Spleen (tissue), 11 donors: ENCODE measurements at regions not wholly inside any gene's neighbourhood (a gene's known extent, or its start where the extent isn't known, plus 50 kb on each side); places are given as distances from the start of the nearest gene placed in this dataset.

Source experiments
- DNase-seq: peaks from one replicate; pipeline ENCODE4 v3.0.0-alpha.2; 2020
- H3K27ac ChIP-seq, 8 donors: fragments of 200-600 bp; sonication (generic) in 7 of 8; 1 replicate in 4 of 8; 2 replicates in 4 of 8; pipeline versions ENCODE4 v1.5.0 to v1.8.0; 2016 to 2021; ENCODE audit warnings: inconsistent platforms in 4 of 8, mild to moderate bottlenecking in 4 of 8, moderate library complexity in 1 of 8
- H3K27me3 ChIP-seq, 7 donors: fragments of 200-600 bp; sonication (generic) in 6 of 7; replicated peaks in 1 of 7; 1 replicate in 4 of 7; 2 replicates in 3 of 7; pipeline versions ENCODE4 v1.5.0 to v1.8.0; 2016 to 2021; ENCODE audit warnings: inconsistent platforms in 3 of 7, mild to moderate bottlenecking in 1 of 7
- H3K36me3 ChIP-seq, 6 donors: fragments of 200-600 bp; sonication (generic) in 5 of 6; 1 replicate in 4 of 6; 2 replicates in 2 of 6; pipeline versions ENCODE4 v1.5.0 to v1.8.0; 2016 to 2021; ENCODE audit warnings: inconsistent platforms in 2 of 6
- H3K4me1 ChIP-seq, 6 donors: fragments of 200-600 bp; sonication (generic) in 5 of 6; 1 replicate in 3 of 6; 2 replicates in 3 of 6; pipeline versions ENCODE4 v1.5.0 to v1.8.0; 2016 to 2021; ENCODE audit warnings: inconsistent platforms in 3 of 6
- H3K4me3 ChIP-seq, 8 donors: fragments of 200-600 bp; sonication (generic) in 7 of 8; 1 replicate in 4 of 8; 2 replicates in 4 of 8; pipeline versions ENCODE4 v1.5.0 to v1.8.0; 2016 to 2021; ENCODE audit warnings: inconsistent platforms in 4 of 8, mild to moderate bottlenecking in 4 of 8, moderate library complexity in 2 of 8
- H3K9me3 ChIP-seq, 8 donors: fragments of 200-600 bp; sonication (generic) in 7 of 8; 1 replicate in 4 of 8; 2 replicates in 4 of 8; pipeline versions ENCODE4 v1.5.0 to v1.8.0; 2016 to 2021; ENCODE audit warnings: inconsistent platforms in 4 of 8
- CTCF ChIP-seq, 11 experiments: fragments of 200-600 bp in 7 of 11; fragments of 450-650 bp in 4 of 11; sonication (generic) in 4 of 11; IDR thresholded peaks in 8 of 11; conservative IDR thresholded peaks in 3 of 11; 1 replicate in 7 of 11; 2 replicates in 4 of 11; pipeline versions ENCODE4 v1.4.0 to v1.8.0; 2016 to 2021; ENCODE audit warnings: antibody characterized with exemption in 11 of 11, inconsistent platforms in 4 of 11, mild to moderate bottlenecking in 1 of 11
- POLR2A ChIP-seq, 3 donors: fragments of 450-650 bp; IDR thresholded peaks; one replicate each; pipeline ENCODE4 v1.5.1; 2017; ENCODE audit warnings: antibody characterized with exemption in 3 of 3, mild to moderate bottlenecking in 1 of 3
- POLR2AphosphoS5 ChIP-seq, 3 donors: sonication (generic); formaldehyde crosslinking; IDR thresholded peaks; one replicate each; pipeline ENCODE4 v1.5.1; 2017; ENCODE audit warnings: antibody characterized with exemption in 3 of 3
- WGBS, 5 donors: extraction: QIAGEN DNeasy Blood & Tissue Kit in 3 of 5; methylation state at CpG; one replicate each; pipeline versions ENCODE4 v1.1.5 to v1.1.7; 2013 to 2018; 5-methylcytosine and 5-hydroxymethylcytosine counted together
- intact Hi-C: fragments of 100-400 bp; cut with DNase I; formaldehyde crosslinking; loops from one replicate; pipeline ENCODE4 v1.15.0; 2023; ENCODE audit warnings: low total_unique reads
- donor health status: healthy with polysubstance abuse.
- donor health status: DM: no; HTN: no; CAD: no; lungs with moderate emphysema.
- donor health status: DM: no; HTN: no; CAD: no.
- donor health status: Bipolar disorder and iron deficiency.
- donor health status: healthy.
- donor health status: DM: no; HTN: no; CAD: no.
- donor health status: DM: yes; HTN: yes; CAD: no.

GRCh38 chr2:21486445-21486844 lies 362.7 kb downstream of the TDRD15 start:
- no peaks in the 10 kb centered on the region for H3K4me1 ChIP-seq
- H3K36me3 ChIP-seq, result no peaks in the 10 kb centered on the region
- H3K9me3 ChIP-seq, result peaks cover 0 to 28% (median 10%) of the 10 kb centered on the region in 8 donors
- H3K27ac ChIP-seq, result no peak overlapping the region
- H3K27me3 ChIP-seq, result no peaks in the 10 kb centered on the region
- H3K4me3 ChIP-seq, result no peak overlapping the region
- no peak for DNase-seq
- intact Hi-C loops, result no loop called here
- TF ChIP-seq POLR2A (IDR thresholded peaks at IDR 0.05) (no peak), CTCF (IDR thresholded peaks at IDR 0.05 in 8 of 11, conservative IDR thresholded peaks at IDR 0.05 in 3 of 11) (no peak), POLR2AphosphoS5 (IDR thresholded peaks at IDR 0.05) (no peak)
- 51 to 67% (median 60%) methylated on average over 2 of the region's 2 CpGs for WGBS, 5 donors

- H3K27ac ChIP-seq, result no peak overlapping the region
- no peaks in the 10 kb centered on the region for H3K27me3 ChIP-seq
- DNase-seq, result no peak
- TF ChIP-seq CTCF (IDR thresholded peaks at IDR 0.05 in 8 of 11, conservative IDR thresholded peaks at IDR 0.05 in 3 of 11) (no peak), POLR2AphosphoS5 (IDR thresholded peaks at IDR 0.05) (no peak), POLR2A (IDR thresholded peaks at IDR 0.05) (no peak)
- H3K9me3 ChIP-seq, result peaks cover 0 to 19% (median 4%) of the 10 kb centered on the region in 8 donors
- intact Hi-C loops, result no loop called here
- WGBS, 5 donors, result 76 to 84% (median 78%) methylated on average over 3 of the region's 3 CpGs
- no peak overlapping the region for H3K4me3 ChIP-seq
- H3K4me1 ChIP-seq, result no peaks in the 10 kb centered on the region
- H3K36me3 ChIP-seq, result no peaks in the 10 kb centered on the region
Observed at GRCh38 chr2:21489080-21489479, 365.3 kb downstream of the TDRD15 start.

GRCh38 chr2:21498016-21498415 lies 374.2 kb downstream of the TDRD15 start:
- no peak for DNase-seq
- Histone ChIP-seq H3K4me3 (no peak overlapping the region), H3K27me3 (no peaks in the 10 kb centered on the region), H3K27ac (no peak overlapping the region), H3K4me1 (no peaks in the 10 kb centered on the region), H3K9me3 (peaks cover 0 to 12% (median 2%) of the 10 kb centered on the region in 8 donors), H3K36me3 (no peaks in the 10 kb centered on the region)
- intact Hi-C loops, result no loop called here
- 59 to 79% (median 69%) methylated on average over 4 of the region's 4 CpGs for WGBS, 5 donors
- no peak for TF ChIP-seq POLR2AphosphoS5 (IDR thresholded peaks at IDR 0.05)
- no peak for TF ChIP-seq POLR2A (IDR thresholded peaks at IDR 0.05)
- TF ChIP-seq CTCF (IDR thresholded peaks at IDR 0.05 in 8 of 11, conservative IDR thresholded peaks at IDR 0.05 in 3 of 11), result no peak

- H3K9me3 ChIP-seq, result peaks cover 0 to 8% (median 4%) of the 10 kb centered on the region in 8 donors
- no peak overlapping the region for H3K27ac ChIP-seq
- no peaks in the 10 kb centered on the region for H3K27me3 ChIP-seq
- no peak for TF ChIP-seq CTCF (IDR thresholded peaks at IDR 0.05 in 8 of 11, conservative IDR thresholded peaks at IDR 0.05 in 3 of 11)
- TF ChIP-seq POLR2AphosphoS5 (IDR thresholded peaks at IDR 0.05), result no peak
- TF ChIP-seq POLR2A (IDR thresholded peaks at IDR 0.05), result no peak
- no peaks in the 10 kb centered on the region for H3K36me3 ChIP-seq
- H3K4me1 ChIP-seq, result no peaks in the 10 kb centered on the region
- no peak for DNase-seq
- no peak overlapping the region for H3K4me3 ChIP-seq
- WGBS, 5 donors, result 85 to 94% (median 90%) methylated on average over 4 of the region's 4 CpGs
- intact Hi-C loops, result no loop called here
Observed at GRCh38 chr2:21500401-21500945, 376.7 kb downstream of the TDRD15 start.
